DND-41 (cell line): ENCODE measurements at regions not wholly inside any gene's neighbourhood (a gene's known extent, or its start where the extent isn't known, plus 50 kb on each side); places are given as distances from the start of the nearest gene placed in this dataset.

Experiments
- ATAC-seq: fragments of 200-7000 bp; cut with Tn5 transposase; 3 replicates; pipeline ENCODE4 v1.9.1; 2021; ENCODE audit warnings: low read depth; ENCODE audit not compliant: insufficient read depth
- DNase-seq: peaks from one replicate; pipeline ENCODE4 v3.0.0-alpha.2; 2020
- H2AFZ ChIP-seq: 2 replicates; pipeline ENCODE4 v1.6.0; 2012; ENCODE audit warnings: low read depth, low read length
- H3K27ac ChIP-seq: 2 replicates; pipeline ENCODE4 v1.5.1; 2012; ENCODE audit warnings: low read length, inconsistent platforms
- H3K27me3 ChIP-seq: fragments of 200-600 bp; sonication (generic); 2 replicates; pipeline ENCODE4 v1.6.0; 2012; ENCODE audit warnings: low read length, mild to moderate bottlenecking, inconsistent platforms; ENCODE audit not compliant: insufficient read depth, poor library complexity
- H3K36me3 ChIP-seq: 2 replicates; pipeline ENCODE4 v1.5.1; 2012; ENCODE audit warnings: low read length, inconsistent platforms; ENCODE audit not compliant: insufficient read depth
- H3K4me1 ChIP-seq: 2 replicates; pipeline ENCODE4 v1.5.1; 2012; ENCODE audit warnings: mild to moderate bottlenecking, low read length; ENCODE audit not compliant: insufficient read depth
- H3K4me2 ChIP-seq: 2 replicates; pipeline ENCODE4 v1.6.0; 2012; ENCODE audit warnings: mild to moderate bottlenecking, moderate library complexity, low read length, inconsistent platforms; ENCODE audit not compliant: insufficient read depth
- H3K4me3 ChIP-seq, 2 experiments: fragments of 200-600 bp in 1 of 2; shearing (Covaris generic) in 1 of 2; 2 replicates each; pipeline ENCODE4 v1.5.1; 2012 to 2016; ENCODE audit warnings: inconsistent platforms in 2 of 2, low read length in 2 of 2, mild to moderate bottlenecking in 2 of 2, low read depth in 1 of 2, moderate library complexity in 1 of 2
- H3K79me2 ChIP-seq: 2 replicates; pipeline ENCODE4 v1.6.0; 2012; ENCODE audit warnings: low read length, inconsistent platforms; ENCODE audit not compliant: insufficient read depth
- H3K9ac ChIP-seq: 2 replicates; pipeline ENCODE4 v1.6.0; 2012; ENCODE audit warnings: low read depth, mild to moderate bottlenecking, inconsistent platforms, low read length, moderate library complexity
- H3K9me3 ChIP-seq: 2 replicates; pipeline ENCODE4 v1.5.1; 2012; ENCODE audit warnings: low read length, moderate library complexity, mild to moderate bottlenecking, inconsistent platforms; ENCODE audit not compliant: insufficient read depth, severe bottlenecking
- H4K20me1 ChIP-seq: 2 replicates; pipeline ENCODE4 v1.6.0; 2012; ENCODE audit warnings: low read length; ENCODE audit not compliant: insufficient read depth
- EZH2 ChIP-seq: IDR thresholded peaks from 3 replicates; pipeline ENCODE4 v1.6.1; 2012; ENCODE audit warnings: borderline replicate concordance, low read depth, mild to moderate bottlenecking, moderate library complexity, low read length, inconsistent platforms; ENCODE audit not compliant: severe bottlenecking
- TF ChIP-seq, protein P1 (sequence below): IDR thresholded peaks from 2 replicates; pipeline ENCODE4 v1.5.1; 2012; ENCODE audit warnings: borderline replicate concordance, low read length, moderate library complexity, mild to moderate bottlenecking; ENCODE audit not compliant: poor library complexity, severe bottlenecking; ENCODE audit errors: extremely low read depth

DNA sequence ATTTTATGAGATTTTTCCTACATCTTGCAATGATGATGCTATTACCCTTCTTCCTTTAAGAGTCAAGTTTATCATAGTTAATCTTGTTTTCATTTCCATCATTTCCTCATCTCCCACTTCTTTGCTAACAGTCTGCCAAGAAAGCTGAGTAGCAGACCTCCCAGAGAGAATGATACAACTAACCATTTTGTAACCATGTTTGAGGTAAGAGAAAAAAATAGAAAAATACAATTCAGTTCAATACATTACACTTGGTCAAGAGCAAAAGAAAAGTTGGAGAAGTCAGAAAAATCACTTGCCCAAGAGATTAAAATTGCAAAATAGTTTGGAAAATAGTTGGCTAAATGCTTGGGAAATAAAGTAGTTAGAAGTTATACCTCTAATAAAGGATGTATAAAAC is 154.4 kb downstream of the ABCA8 start:
- Histone ChIP-seq H3K4me2 (no peak overlapping the region), H3K79me2 (no peaks in the 10 kb centered on the region), H3K27ac (no peak overlapping the region), H2AFZ (no peak overlapping the region), H3K9ac (no peak overlapping the region), H3K4me1 (no peaks in the 10 kb centered on the region), H3K36me3 (no peaks in the 10 kb centered on the region), H4K20me1 (no peaks in the 10 kb centered on the region), H3K4me3 (no peak overlapping the region), H3K9me3 (no peaks in the 10 kb centered on the region), H3K27me3 (no peaks in the 10 kb centered on the region)
- ATAC-seq = no peak
- no peak for TF ChIP-seq EZH2
- TF ChIP-seq, protein P1, sequence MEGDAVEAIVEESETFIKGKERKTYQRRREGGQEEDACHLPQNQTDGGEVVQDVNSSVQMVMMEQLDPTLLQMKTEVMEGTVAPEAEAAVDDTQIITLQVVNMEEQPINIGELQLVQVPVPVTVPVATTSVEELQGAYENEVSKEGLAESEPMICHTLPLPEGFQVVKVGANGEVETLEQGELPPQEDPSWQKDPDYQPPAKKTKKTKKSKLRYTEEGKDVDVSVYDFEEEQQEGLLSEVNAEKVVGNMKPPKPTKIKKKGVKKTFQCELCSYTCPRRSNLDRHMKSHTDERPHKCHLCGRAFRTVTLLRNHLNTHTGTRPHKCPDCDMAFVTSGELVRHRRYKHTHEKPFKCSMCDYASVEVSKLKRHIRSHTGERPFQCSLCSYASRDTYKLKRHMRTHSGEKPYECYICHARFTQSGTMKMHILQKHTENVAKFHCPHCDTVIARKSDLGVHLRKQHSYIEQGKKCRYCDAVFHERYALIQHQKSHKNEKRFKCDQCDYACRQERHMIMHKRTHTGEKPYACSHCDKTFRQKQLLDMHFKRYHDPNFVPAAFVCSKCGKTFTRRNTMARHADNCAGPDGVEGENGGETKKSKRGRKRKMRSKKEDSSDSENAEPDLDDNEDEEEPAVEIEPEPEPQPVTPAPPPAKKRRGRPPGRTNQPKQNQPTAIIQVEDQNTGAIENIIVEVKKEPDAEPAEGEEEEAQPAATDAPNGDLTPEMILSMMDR = no peak
- DNase-seq = no peak

DNA sequence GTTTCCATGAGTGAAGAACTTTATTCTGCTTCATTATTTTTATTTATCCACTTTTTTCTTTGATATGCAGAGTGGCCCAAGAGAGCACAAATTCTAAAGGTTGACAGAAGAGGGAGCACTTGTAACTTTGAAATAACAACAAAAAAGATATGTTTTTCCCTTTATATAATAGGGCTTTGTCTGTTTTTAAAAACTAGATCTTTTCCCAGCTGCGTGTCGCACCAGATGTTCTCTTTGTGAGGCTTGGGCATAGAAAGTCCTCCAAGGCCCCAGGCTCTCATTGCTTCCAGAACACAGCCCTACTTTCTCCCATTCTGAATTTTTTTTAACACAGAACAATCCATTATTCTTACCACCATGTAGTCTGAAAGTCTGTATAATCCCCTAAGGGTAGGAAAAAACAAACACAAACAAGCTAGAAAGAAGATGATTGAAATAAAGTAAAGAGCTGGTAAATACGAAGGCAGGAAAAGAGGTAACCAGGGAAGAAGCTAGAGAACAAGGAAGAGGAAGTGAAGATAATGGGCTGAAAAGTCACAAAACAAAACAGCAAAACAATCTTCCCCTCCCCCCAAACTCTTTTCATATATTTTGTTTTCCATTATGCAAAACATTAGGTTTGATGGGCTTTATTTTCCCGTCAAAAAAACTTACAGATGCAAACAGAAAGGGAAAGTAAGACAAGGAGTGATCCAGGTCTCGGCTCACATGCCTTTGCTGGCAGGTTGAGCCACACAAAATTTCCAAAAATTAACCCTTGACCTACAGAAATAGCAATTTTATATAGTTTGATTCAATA is 160.4 kb downstream of the ABCA8 start:
- DNase-seq = no peak

DNA sequence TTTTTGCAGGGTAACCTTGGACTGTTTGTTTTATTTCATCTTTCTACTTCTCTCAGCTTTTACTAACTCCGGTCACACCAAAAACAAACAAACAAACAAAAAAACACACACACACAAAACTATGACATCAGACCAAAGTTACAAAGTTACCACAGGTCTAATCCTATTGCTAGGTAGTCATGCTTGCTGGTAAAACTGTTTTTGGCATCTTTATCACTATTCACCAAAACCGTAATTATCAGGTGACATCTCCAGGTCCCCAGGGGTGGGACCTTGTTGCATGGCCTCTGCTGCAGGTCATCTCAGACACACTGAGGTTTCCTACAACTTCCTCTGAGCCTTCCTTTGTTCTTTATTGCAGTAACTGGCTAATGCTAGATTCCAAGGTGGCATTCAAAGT is 162.3 kb downstream of the ABCA8 start:
- no peak overlapping the region for H3K4me2 ChIP-seq
- H4K20me1 ChIP-seq = no peaks in the 10 kb centered on the region
- no peaks in the 10 kb centered on the region for H3K4me1 ChIP-seq
- no peak overlapping the region for H3K9ac ChIP-seq
- no peak overlapping the region for H3K4me3 ChIP-seq
- H3K27ac ChIP-seq = no peak overlapping the region
- H3K79me2 ChIP-seq = no peaks in the 10 kb centered on the region
- DNase-seq = no peak
- no peak for TF ChIP-seq EZH2
- TF ChIP-seq, protein P1 = no peak
- no peaks in the 10 kb centered on the region for H3K9me3 ChIP-seq
- no peak for ATAC-seq
- H2AFZ ChIP-seq = no peak overlapping the region
- no peaks in the 10 kb centered on the region for H3K27me3 ChIP-seq
- H3K36me3 ChIP-seq = no peaks in the 10 kb centered on the region

More for the DNA sequence above, 160.4 kb downstream of the ABCA8 start:
- ATAC-seq = no peak
- H3K4me1 ChIP-seq = no peaks in the 10 kb centered on the region
- no peaks in the 10 kb centered on the region for H3K79me2 ChIP-seq
- H3K9ac ChIP-seq = no peak overlapping the region
- no peaks in the 10 kb centered on the region for H3K27me3 ChIP-seq
- no peak overlapping the region for H3K4me3 ChIP-seq
- no peaks in the 10 kb centered on the region for H4K20me1 ChIP-seq
- H3K27ac ChIP-seq = no peak overlapping the region
- no peak overlapping the region for H3K4me2 ChIP-seq
- no peaks in the 10 kb centered on the region for H3K36me3 ChIP-seq
- H3K9me3 ChIP-seq = no peaks in the 10 kb centered on the region
- TF ChIP-seq EZH2 = no peak
- TF ChIP-seq, protein P1 = peak; percentile 15
- no peak overlapping the region for H2AFZ ChIP-seq
